CMK (cell line): ENCODE measurements at regions not wholly inside any gene's neighbourhood (a gene's known extent, or its start where the extent isn't known, plus 50 kb on each side); places are given as distances from the start of the nearest gene placed in this dataset.

Source experiments
- DNase-seq: peaks from one replicate; pipeline ENCODE4 v3.0.0-alpha.2; 2010; ENCODE audit warnings: low read depth

GRCh38 chr4:1511441-1512041, 105.3 kb upstream of the NKX1-1 start:
- peak; percentile 62 for DNase-seq

GRCh38 chr4:1510931-1511330, 104.7 kb upstream of the NKX1-1 start:
- DNase-seq, result no peak

DNA sequence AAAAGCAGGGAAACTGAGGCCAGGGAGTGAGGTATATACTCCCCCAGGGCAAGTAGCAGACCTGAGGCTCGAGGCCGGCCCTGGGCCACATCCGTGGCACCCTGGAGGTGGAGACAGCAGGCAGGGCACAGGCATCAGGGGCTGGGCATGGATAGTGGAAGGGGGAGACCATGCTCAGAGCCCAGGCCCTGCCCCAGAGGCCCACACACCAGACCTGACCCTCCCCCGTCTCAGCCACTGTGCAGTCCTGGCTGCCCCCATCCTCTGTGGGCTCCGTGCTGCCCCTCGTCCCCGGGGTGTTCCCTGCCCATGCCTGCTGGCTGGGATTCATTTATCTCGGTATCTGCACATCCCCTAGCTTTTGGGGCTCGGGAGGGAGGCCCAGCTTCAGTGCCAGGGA, 103.1 kb upstream of the NKX1-1 start:
- no peak for DNase-seq

DNA sequence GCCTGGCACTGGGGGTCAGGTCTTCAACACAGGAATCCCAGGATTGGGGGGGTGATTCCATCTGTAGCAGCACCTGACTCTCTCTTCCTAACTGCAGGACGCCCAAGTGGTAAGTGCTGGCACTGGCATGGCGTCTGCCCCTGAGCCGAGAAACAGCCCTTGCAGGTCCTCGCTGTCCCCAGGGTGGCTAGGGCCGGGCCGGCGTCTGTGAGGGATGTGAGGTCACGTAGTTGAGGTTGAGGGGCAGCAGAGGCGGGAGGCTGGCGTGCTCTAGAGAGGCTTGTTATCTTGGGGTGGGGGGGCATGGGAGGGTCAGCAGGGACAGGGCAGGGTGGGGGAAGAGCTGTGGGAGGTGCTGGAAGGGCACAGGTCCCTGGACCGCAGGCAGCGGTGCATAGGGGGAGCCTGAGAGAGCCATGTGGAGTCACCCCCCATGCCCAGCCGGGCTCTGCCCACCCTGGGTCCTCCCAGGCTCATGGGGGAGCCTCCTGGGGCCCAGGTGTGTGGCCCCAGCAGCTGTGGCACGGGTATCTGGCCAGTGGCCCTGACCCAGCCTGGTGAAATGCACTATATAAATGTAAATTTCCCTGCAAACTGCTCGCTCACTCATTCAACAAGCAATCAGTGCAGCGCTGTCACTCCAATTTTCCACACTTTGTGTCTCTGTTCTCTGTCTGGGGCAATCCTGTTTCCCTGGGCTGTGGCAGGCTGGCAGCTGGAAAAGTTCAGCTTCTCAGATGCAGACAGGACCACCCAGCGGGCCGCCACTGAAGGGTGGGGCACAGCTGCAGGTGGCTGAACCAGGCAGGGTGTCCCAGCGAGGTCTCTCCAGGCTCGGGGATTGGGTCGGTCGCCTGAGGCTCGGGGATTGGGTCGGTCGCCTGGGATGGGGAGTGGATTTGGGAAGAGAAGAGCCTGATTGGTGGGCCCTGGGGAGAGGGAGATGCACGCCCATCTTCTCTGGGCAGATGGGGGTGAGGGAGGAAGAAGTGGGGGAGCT, 102.2 kb upstream of the NKX1-1 start:
- DNase-seq, result no peak

DNA sequence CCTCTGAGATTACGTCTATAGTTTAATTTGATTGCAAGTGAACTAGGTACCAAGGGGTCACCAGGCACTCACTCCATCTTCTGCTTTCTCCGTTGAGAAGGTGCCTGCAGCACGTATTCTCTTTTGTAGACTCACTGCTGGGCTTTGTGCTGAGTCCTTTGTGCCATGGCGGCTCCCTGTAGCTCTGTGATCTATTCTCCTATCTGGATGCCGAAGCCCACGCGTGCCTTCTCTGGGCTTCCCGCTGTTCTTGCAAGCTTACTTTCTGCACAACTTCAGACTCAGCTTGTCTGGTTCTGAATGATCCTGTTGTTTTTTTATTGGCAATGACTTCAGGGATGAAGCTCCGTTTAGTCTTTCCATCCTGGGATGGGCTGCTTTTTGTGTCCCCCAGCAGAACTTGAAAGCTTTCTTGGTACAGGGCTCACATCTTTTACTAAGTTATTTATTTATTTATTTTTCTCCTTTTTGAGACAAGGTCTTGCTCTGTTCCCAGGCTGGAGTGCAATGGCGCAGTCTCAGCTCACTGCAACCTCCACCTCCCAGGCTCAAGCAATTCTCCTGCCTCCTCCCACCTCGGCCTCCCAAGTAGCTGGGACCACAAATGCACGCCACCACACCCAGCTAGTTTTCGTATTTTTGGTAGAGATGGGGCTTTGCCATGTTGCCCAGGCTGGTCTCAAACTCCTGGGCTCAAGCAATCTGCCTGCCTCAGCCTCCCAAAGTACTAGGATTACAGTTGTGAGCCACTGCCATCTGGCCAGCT, 100.9 kb upstream of the NKX1-1 start:
- no peak for DNase-seq

- DNase-seq, result no peak
Observed at GRCh38 chr4:1505511-1506460, 99.5 kb upstream of the NKX1-1 start.

- no peak for DNase-seq
Observed at GRCh38 chr4:1504595-1505500, 98.6 kb upstream of the NKX1-1 start.

- no peak for DNase-seq
Observed at GRCh38 chr4:1503583-1504471, 97.6 kb upstream of the NKX1-1 start.

DNA sequence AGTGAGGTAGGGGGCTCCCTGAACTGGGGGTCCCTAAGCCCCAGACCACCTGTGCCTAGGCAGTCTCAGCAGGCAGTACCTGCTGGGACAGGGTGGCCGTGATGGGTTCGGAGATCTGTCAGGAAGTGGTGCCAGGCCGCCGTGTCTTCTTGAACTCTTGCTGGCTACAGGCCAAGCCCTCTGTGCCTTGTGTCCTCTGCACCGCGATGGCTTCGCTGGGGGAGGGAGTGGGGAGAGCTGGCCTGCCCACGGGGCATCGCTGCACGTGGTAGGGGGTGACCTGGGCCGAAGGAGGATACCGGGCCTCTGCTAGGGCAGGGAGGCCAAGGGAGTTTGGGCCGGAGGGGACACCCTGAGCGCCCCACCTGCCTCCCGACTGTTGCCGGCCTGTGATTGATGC, 96.7 kb upstream of the NKX1-1 start:
- no peak for DNase-seq

DNA sequence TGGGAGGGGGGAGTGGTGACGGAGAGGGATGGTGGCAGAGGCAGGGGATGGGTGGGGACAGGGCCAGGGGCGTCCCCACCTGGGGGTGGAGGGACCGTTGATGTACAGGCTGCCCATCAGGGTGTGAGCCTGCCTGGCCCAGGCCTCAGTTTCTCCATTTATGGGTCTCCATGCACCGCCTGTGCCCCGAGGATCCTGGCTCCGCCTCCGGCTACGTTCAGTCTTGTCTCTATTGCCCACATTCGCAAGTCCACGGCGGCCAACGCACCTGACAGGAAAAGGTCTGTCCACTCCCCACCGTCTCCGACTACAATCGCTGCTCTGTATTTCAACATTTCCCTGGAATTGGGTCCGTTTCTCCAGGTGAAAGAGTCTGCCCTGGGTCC, 96.3 kb upstream of the NKX1-1 start:
- no peak for DNase-seq

DNA sequence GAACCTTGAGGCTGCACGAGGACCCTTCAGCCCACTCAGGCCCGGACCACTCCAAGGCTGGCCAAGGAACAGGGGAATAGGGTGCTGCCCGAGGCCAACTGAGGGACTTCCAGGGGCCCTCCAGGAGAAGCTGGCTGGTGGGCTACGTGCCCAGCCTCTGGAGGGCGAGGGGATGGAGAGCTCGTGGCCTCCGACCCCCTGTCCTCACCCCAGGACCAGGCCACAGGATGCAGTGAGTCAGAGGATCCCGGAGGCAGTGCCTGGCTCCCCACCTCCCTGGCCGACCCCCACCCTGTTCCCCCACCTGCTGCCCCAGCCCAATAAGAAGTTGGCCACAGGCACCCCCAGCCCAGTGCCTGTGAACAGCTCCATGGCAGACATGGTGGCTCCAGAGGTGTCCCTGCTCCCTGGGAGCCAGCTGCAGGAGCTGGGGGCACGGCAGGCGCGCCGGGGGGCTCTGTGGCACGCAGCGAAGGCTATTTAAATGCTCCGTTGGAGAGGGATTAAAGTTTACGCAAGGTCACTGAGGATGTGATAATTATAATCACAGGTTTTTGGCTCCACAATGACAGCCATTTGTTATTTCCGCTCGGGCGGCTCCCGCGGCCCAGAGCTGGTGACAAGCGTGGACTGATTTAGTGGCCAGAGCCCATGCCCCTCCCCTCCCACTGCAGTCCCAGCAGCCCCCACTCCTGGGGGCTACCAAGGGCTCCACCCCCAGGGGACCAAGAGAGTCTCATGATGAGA, 95.7 kb upstream of the NKX1-1 start:
- DNase-seq, result no peak

DNA sequence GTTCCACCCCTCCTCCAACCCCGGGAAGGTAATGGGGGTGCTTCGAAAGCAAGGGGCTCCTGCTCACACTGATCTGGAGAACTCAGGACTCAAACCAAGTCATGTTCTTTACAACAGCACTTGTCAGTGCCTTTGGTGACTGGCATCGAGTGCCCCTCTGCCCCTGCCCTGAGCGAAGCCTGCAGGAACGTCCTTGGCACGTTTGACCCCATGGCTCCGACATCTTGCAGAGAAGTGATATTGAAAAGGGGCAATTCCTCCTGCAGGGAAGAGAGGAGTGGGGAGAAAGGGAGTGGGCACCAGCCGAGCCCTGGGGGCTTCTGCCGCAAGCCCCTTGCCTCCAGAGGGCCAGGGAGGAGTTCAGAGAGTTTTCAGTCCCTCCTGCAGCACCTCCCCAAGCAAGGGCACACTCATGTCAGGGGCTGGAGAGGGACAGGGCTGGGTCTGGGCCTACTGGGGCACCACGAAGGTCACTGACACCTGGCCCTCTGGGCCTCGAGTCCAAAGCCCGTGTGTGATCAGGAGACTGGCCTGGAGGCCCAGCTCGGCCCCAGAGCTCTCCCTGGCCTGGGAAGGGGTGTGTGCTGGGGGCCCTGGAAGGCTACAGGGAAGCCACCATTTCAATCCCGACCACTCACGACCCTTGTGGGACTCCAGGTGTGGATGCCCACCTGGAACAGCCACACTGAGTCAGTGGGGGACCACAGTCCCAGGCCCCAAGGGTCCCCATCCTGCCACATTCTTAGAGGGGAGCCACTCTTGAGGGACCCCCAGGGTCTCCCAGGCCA, 94.9 kb upstream of the NKX1-1 start:
- no peak for DNase-seq

DNA sequence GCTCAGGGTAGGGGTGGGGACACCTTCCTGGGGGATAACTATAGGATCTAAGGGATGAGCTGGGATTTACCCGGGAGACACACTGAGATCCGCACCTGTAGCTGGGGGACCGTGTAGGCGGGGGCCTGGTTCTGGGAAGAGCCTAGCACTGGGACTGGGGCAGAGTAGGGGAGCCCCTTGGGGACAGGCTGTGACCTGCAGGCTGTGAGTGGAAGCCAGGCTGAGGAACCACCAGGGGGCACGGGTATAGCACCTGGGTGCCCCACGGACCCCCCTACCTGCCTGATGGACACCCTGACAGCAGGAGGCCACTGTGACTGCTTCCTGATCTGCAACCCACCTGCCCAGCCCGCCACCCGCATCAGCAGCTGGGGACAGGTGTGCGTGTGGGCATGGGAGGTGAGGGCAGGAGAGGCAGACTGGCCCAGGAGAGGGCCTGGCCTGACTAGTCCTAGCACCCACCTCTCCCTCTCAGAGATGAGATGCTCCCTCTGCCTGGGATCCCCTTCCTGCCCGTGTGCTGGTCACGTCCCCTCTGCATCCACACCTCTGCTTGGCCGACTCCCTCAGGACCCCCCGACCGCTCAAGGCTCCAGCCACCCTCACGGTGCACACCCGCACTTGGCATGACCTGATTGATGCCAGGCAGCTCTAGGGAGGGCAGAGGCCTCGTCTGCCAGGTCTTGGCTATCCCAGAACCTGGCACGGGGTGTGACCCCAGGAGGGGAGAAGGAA, 94.2 kb upstream of the NKX1-1 start:
- DNase-seq, result no peak

- no peak for DNase-seq
Observed at GRCh38 chr4:1499465-1499864, 93.2 kb upstream of the NKX1-1 start.

DNA sequence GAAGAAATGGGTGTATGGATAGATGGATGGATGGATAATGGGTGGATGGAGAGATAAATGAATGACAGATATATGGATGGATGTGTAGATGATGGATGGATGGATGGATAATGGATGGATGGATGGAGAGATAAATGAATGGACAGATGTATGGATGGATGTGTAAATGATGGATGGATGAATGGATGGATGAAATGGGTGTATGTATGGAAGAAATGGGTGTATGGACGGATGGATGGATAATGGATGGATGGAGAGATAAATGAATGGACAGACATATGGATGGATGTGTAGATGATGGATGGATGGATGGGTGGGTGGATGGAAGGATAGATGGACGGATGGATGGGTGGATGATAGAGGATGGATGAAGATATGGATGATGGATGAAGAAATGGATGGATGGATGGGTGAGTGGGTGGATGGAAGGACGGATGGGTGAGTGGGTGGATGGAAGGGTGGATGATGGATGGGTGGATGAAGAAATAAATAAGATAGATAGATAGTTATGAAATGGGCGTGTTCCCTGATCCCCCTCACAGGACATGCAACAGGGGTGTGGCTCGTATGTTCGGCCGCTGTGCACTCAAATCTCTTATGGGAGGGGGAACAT, 91.1 kb upstream of the NKX1-1 start:
- no peak for DNase-seq

DNA sequence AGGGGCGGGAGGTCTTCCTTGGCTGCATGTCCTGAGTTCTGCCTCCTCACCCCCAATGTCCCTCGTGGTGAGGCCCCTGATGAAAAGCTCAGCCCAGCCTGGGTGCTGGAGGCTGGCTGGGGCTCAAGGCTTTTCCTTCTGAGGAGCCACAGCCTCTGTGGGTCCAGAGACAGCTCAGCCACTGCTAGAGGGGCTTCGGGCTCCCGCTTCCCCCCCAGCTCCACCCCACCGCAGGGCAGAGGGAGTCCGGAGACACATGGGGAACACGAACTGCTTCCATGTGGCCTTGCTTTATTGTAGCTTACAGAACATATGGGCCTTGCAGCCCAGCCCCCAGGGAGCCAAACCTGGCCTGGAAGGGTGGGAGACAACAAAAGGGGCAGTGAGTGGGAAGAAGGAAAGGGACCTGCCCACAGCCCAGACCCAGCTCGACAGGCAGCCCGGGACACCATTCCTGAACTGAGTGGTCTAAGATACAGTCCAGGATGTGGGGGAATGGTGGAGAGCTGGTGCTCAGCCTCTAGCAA, 89.9 kb upstream of the NKX1-1 start:
- DNase-seq, result no peak
